Gastroesophageal sphincter (tissue), 4 donors: ENCODE measurements at regions not wholly inside any gene's neighbourhood (a gene's known extent, or its start where the extent isn't known, plus 50 kb on each side); places are given as distances from the start of the nearest gene placed in this dataset.

Experiments
- ATAC-seq: fragments of 150-250 bp; one replicate; pipeline ENCODE4 v1.9.1; 2016; ENCODE audit warnings: mild to moderate bottlenecking, moderate library complexity
- H3K27ac ChIP-seq, 4 donors: fragments of 200-600 bp; sonication (generic) in 3 of 4; 1 replicate in 3 of 4; 2 replicates in 1 of 4; pipeline ENCODE4 v1.5.1; 2016 to 2019
- H3K27me3 ChIP-seq: fragments of 200-600 bp; sonication (generic); one replicate; pipeline ENCODE4 v1.5.1; 2019
- H3K36me3 ChIP-seq, 2 donors: fragments of 200-600 bp; sonication (generic); one replicate each; pipeline ENCODE4 v1.5.1; 2019; ENCODE audit warnings: control low read depth in 1 of 2
- H3K4me1 ChIP-seq, 3 donors: fragments of 200-600 bp; sonication (generic); 1 replicate in 2 of 3; 2 replicates in 1 of 3; pipeline ENCODE4 v1.5.1; 2016 to 2019; ENCODE audit warnings: control low read depth in 2 of 3
- H3K4me3 ChIP-seq, 2 donors: fragments of 200-600 bp; sonication (generic); one replicate each; pipeline ENCODE4 v1.5.1; 2019; ENCODE audit warnings: mild to moderate bottlenecking in 1 of 2, moderate library complexity in 1 of 2
- H3K9me3 ChIP-seq, 3 donors: fragments of 200-600 bp; sonication (generic); one replicate each; pipeline ENCODE4 v1.5.1; 2017 to 2019; ENCODE audit warnings: control low read depth in 2 of 3
- EP300 ChIP-seq: sonication (generic); formaldehyde crosslinking; IDR thresholded peaks from one replicate; pipeline ENCODE4 v1.6.1; 2017; ENCODE audit warnings: antibody characterized with exemption, mild to moderate bottlenecking
- POLR2A ChIP-seq, 2 donors: fragments of 450-650 bp; IDR thresholded peaks; one replicate each; pipeline ENCODE4 v1.6.1; 2017; ENCODE audit warnings: antibody characterized with exemption in 2 of 2, mild to moderate bottlenecking in 2 of 2, moderate library complexity in 1 of 2
- POLR2AphosphoS5 ChIP-seq: sonication (generic); formaldehyde crosslinking; IDR thresholded peaks from one replicate; pipeline ENCODE4 v1.6.1; 2017; ENCODE audit warnings: antibody characterized with exemption
- WGBS, 2 donors: methylation state at CpG; one replicate each; pipeline ENCODE4 v1.1.5; 2018; ENCODE audit warnings: low coverage in 1 of 2; 5-methylcytosine and 5-hydroxymethylcytosine counted together
- TF ChIP-seq, protein P1 (sequence below), 4 experiments: fragments of 200-600 bp in 2 of 4; fragments of 450-650 bp in 2 of 4; sonication (generic) in 1 of 4; IDR thresholded peaks; one replicate each; pipeline ENCODE4 v1.5.1; 2017 to 2019; ENCODE audit warnings: antibody characterized with exemption in 4 of 4, mild to moderate bottlenecking in 2 of 4, moderate library complexity in 2 of 4

DNA sequence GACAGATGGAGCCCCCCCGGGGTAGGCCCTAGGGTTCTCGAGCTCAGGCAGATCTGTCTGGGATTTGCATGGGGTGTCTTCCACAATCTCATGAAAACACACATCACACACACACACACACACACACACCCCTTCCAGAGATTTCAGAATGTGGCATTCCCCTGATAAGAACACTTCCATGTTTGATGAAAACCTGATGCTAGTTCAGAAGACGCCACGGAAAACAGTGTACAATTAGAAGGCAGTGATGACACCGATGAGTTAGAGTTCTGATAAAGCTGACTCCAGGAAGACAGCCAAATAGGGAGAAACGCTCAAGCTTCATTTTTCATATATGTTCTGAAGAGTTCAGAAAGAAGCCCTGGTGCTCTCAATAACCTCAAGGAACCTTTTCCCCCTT is 438.7 kb upstream of the JARID2 start:
- no peaks in the 10 kb centered on the region for H3K27me3 ChIP-seq
- no peaks in the 10 kb centered on the region for H3K9me3 ChIP-seq
- no peak overlapping the region for H3K4me3 ChIP-seq
- WGBS, 2 donors, result 84 to 87% methylated on average over 5 of the region's 6 CpGs
- peaks cover 0 to 16% (median 4%) of the 10 kb centered on the region in 3 donors for H3K4me1 ChIP-seq
- no peak for TF ChIP-seq POLR2AphosphoS5
- TF ChIP-seq POLR2A (IDR thresholded peaks at IDR 0.05), result no peak
- no peak for TF ChIP-seq EP300
- no peak for ATAC-seq
- no peaks in the 10 kb centered on the region for H3K36me3 ChIP-seq
- no peak overlapping the region for H3K27ac ChIP-seq

DNA sequence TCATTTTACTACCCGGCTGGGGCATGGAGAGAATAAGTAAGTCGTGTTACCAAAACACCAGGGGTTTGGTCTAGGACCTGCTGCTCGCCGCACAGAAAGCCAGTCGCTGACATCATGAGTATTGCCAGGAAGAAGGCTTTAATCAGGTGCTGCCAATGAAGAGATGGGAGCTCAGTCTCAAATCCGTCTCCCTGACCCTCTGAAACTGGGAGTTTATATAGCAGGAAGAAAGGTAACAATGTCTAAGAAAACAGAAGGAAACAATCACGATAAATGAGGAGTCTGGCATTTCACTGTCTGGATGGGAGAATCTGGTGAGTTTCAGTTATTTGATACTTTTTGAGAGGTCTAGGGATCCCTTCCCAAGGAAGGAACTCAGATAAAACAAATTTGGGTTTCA is 437.9 kb upstream of the JARID2 start:
- peaks cover 0 to 16% (median 4%) of the 10 kb centered on the region in 3 donors for H3K4me1 ChIP-seq
- WGBS, 2 donors, result 89 to 95% methylated on average over 4 to 5 of the region's 7 CpGs
- H3K27ac ChIP-seq, result no peak overlapping the region
- no peaks in the 10 kb centered on the region for H3K9me3 ChIP-seq
- ATAC-seq, result no peak
- H3K36me3 ChIP-seq, result no peaks in the 10 kb centered on the region
- TF ChIP-seq, protein P1, sequence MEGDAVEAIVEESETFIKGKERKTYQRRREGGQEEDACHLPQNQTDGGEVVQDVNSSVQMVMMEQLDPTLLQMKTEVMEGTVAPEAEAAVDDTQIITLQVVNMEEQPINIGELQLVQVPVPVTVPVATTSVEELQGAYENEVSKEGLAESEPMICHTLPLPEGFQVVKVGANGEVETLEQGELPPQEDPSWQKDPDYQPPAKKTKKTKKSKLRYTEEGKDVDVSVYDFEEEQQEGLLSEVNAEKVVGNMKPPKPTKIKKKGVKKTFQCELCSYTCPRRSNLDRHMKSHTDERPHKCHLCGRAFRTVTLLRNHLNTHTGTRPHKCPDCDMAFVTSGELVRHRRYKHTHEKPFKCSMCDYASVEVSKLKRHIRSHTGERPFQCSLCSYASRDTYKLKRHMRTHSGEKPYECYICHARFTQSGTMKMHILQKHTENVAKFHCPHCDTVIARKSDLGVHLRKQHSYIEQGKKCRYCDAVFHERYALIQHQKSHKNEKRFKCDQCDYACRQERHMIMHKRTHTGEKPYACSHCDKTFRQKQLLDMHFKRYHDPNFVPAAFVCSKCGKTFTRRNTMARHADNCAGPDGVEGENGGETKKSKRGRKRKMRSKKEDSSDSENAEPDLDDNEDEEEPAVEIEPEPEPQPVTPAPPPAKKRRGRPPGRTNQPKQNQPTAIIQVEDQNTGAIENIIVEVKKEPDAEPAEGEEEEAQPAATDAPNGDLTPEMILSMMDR (IDR thresholded peaks at IDR 0.05), result no peak
- TF ChIP-seq EP300 (no peak), POLR2A (IDR thresholded peaks at IDR 0.05) (no peak), POLR2AphosphoS5 (no peak)
- H3K27me3 ChIP-seq, result no peaks in the 10 kb centered on the region
- no peak overlapping the region for H3K4me3 ChIP-seq

DNA sequence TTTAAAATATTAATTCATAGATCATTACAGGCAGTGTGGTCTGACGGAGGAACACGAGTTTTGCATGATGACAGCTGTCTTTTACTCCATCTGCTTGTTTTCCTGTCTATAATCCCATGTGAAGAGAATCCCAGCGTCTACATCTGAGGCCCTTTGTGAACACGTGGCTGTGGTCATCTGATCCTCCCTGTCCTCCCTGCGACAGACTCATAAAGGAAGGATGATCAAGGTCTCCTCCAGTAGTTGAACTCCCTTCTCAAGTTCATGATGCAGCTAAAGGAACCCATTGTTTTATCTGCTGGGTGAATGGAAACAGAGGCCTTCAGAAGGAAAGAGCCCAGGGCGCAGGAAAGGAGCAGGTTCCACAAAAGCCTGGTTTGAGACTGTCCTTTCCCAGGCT is 435.8 kb upstream of the JARID2 start:
- Histone ChIP-seq H3K36me3 (no peaks in the 10 kb centered on the region), H3K4me1 (peaks cover 0 to 3% (median 2%) of the 10 kb centered on the region in 3 donors), H3K27ac (no peak overlapping the region), H3K27me3 (no peaks in the 10 kb centered on the region), H3K9me3 (no peaks in the 10 kb centered on the region), H3K4me3 (no peak overlapping the region)
- TF ChIP-seq, protein P1 (IDR thresholded peaks at IDR 0.05), result no peak
- TF ChIP-seq EP300 (no peak), POLR2A (IDR thresholded peaks at IDR 0.05) (no peak), POLR2AphosphoS5 (no peak)
- ATAC-seq, result no peak
- WGBS, 2 donors, result 73 to 87% methylated on average over 5 to 6 of the region's 6 CpGs

DNA sequence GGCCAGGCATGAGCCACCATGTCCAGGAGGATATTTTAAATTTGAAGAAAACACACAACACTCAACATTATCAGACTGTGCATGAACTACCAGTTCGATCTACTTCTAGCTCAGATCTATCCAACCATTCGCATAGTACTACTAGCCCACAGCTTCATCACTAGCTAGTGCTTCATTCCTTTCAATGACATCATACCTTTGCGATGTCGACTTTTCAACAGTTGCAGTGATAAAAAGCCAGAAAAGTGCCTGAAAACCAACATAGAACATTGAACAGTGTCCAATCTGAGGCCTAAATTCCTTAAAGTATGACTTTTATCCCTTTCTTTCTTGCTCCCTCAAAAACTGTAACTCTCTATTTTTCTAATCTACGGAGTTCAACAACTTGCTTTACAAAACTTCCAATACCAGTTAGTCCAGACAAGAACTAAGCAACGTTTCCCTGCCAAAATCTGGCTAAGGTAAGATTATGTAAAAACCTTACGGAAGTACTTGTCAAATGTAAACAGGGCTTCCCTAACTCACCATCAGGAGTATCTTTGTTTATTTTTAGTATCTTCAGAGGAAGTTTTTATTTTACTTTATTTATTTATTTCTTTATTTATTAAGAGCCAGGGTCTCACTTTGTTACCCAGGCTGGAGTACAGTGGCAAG is 434.0 kb upstream of the JARID2 start:
- TF ChIP-seq POLR2AphosphoS5, result no peak
- no peak for TF ChIP-seq EP300
- TF ChIP-seq, protein P1 (IDR thresholded peaks at IDR 0.05), result no peak
- no peak for TF ChIP-seq POLR2A (IDR thresholded peaks at IDR 0.05)
- Histone ChIP-seq H3K4me3 (no peak overlapping the region), H3K36me3 (no peaks in the 10 kb centered on the region), H3K9me3 (no peaks in the 10 kb centered on the region), H3K27ac (no peak overlapping the region), H3K27me3 (no peaks in the 10 kb centered on the region), H3K4me1 (no peaks in the 10 kb centered on the region)
- ATAC-seq, result no peak
- WGBS, 2 donors, result 75 to 84% methylated on average over 7 of the region's 7 CpGs

DNA sequence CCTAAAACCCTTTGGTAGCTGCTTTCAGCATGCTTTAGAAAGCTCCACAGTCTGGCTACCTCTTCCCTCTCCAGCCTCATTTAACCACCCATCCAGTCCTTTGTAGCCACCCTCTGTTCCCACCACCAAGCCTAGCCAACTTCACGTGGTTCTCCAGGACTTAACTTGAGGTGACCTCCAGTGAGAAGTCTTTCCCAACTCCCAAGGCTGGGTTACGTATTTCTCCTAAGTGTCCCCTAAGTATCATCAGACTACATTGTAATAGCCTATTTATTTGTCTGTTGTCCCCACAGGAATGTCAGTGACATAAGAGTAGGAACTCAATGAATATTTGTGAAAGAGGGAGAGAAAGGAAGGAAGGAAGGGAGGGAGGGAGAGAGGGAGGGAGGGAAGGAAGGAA is 431.9 kb upstream of the JARID2 start:
- no peaks in the 10 kb centered on the region for H3K36me3 ChIP-seq
- H3K27ac ChIP-seq, result no peak overlapping the region
- no peaks in the 10 kb centered on the region for H3K27me3 ChIP-seq
- WGBS, 2 donors, result 80 to 84% methylated on average over 1 to 2 of the region's 2 CpGs
- no peaks in the 10 kb centered on the region for H3K9me3 ChIP-seq
- TF ChIP-seq EP300 (no peak), POLR2AphosphoS5 (no peak), POLR2A (IDR thresholded peaks at IDR 0.05) (no peak)
- TF ChIP-seq, protein P1 (IDR thresholded peaks at IDR 0.05), result no peak
- no peak overlapping the region for H3K4me3 ChIP-seq
- ATAC-seq, result no peak
- H3K4me1 ChIP-seq, result no peaks in the 10 kb centered on the region
